ENCODE measurements at regions not wholly inside any gene's neighbourhood (a gene's known extent, or its start where the extent isn't known, plus 50 kb on each side); places are given as distances from the start of the nearest gene placed in this dataset.

GRCh38 chr10:9274206-9274755, 1219.8 kb downstream of the GATA3 start:
- FAIRE-seq, result no peak
- H3K27ac ChIP-seq, result no peak overlapping the region
- no peaks in the 10 kb centered on the region for H3K27me3 ChIP-seq
- 53 to 70% methylated on average over 6 of the region's 6 CpGs for WGBS, 2 donors
- H3K36me3 ChIP-seq, result no peaks in the 10 kb centered on the region
- no peak overlapping the region for H3K4me3 ChIP-seq
- DNase-seq, result no peak
- intact Hi-C loops (cut with DNase I), result no loop called here
- no peaks in the 10 kb centered on the region for H3K4me1 ChIP-seq
- no peaks in the 10 kb centered on the region for H3K9me3 ChIP-seq
- ATAC-seq, result no peak
- TF ChIP-seq CTCF (IDR thresholded peaks at IDR 0.05), result no peak

- DNase-seq, result no peak
- Histone ChIP-seq H3K4me1 (no peaks in the 10 kb centered on the region), H3K9me3 (no peaks in the 10 kb centered on the region), H3K36me3 (no peaks in the 10 kb centered on the region), H3K27me3 (no peaks in the 10 kb centered on the region), H3K4me3 (no peak overlapping the region), H3K27ac (no peak overlapping the region)
- no peak for ATAC-seq
- TF ChIP-seq CTCF (IDR thresholded peaks at IDR 0.05), result no peak
- intact Hi-C loops (cut with DNase I), result no loop called here
- WGBS, 2 donors, result 36 to 48% methylated on average over 2 of the region's 2 CpGs
- FAIRE-seq, result no peak
These were observed 1221.4 kb downstream of the GATA3 start for GRCh38 chr10:9275861-9276260.

GRCh38 chr10:9285690-9286089, 1231.2 kb downstream of the GATA3 start:
- H3K4me1 ChIP-seq, result no peaks in the 10 kb centered on the region
- WGBS, 2 donors, result 62 to 64% methylated on average over 7 of the region's 7 CpGs
- H3K9me3 ChIP-seq, result no peaks in the 10 kb centered on the region
- FAIRE-seq, result no peak
- H3K4me3 ChIP-seq, result no peak overlapping the region
- no peak for TF ChIP-seq CTCF (IDR thresholded peaks at IDR 0.05)
- no peak for DNase-seq
- H3K36me3 ChIP-seq, result no peaks in the 10 kb centered on the region
- intact Hi-C loops (cut with DNase I), result no loop called here
- ATAC-seq, result no peak
- H3K27me3 ChIP-seq, result no peaks in the 10 kb centered on the region
- no peak overlapping the region for H3K27ac ChIP-seq

GRCh38 chr10:9289811-9290210, 1235.3 kb downstream of the GATA3 start:
- Histone ChIP-seq H3K36me3 (no peaks in the 10 kb centered on the region), H3K27me3 (no peaks in the 10 kb centered on the region), H3K9me3 (no peaks in the 10 kb centered on the region), H3K4me1 (no peaks in the 10 kb centered on the region), H3K27ac (no peak overlapping the region), H3K4me3 (no peak overlapping the region)
- no peak for DNase-seq
- TF ChIP-seq CTCF (IDR thresholded peaks at IDR 0.05), result no peak
- WGBS, 2 donors, result 86 to 87% methylated on average over 1 of the region's 1 CpG
- ATAC-seq, result no peak
- intact Hi-C loops (cut with DNase I), result loop anchor here in 1 of 3 donors (10.0 kb wide), 1 partner anchor 1765 kb away; no protein-coding TSS in a partner anchor
- FAIRE-seq, result no peak

- ATAC-seq (no peak), DNase-seq (no peak), FAIRE-seq (no peak)
- H3K27me3 ChIP-seq, result no peaks in the 10 kb centered on the region
- no peaks in the 10 kb centered on the region for H3K4me1 ChIP-seq
- H3K27ac ChIP-seq, result no peak overlapping the region
- H3K9me3 ChIP-seq, result no peaks in the 10 kb centered on the region
- TF ChIP-seq CTCF (IDR thresholded peaks at IDR 0.05), result no peak
- 37 to 49% methylated on average over 1 of the region's 1 CpG for WGBS, 2 donors
- no peak overlapping the region for H3K4me3 ChIP-seq
- intact Hi-C loops (cut with DNase I), result loop anchor here in 1 of 3 donors (10.0 kb wide), 1 partner anchor 1766 kb away; no protein-coding TSS in a partner anchor
- no peaks in the 10 kb centered on the region for H3K36me3 ChIP-seq
These were observed 1236.6 kb downstream of the GATA3 start for GRCh38 chr10:9291081-9291480.
